Stimulated activated CD8-positive, alpha-beta memory T cell treated with anti-CD3 and anti-CD28 coated beads, Interleukin-15, amount 100 ng/mL, for 4 hours (primary cell): ENCODE measurements at regions not wholly inside any gene's neighbourhood (a gene's known extent, or its start where the extent isn't known, plus 50 kb on each side); places are given as distances from the start of the nearest gene placed in this dataset.

Experiments
- DNase-seq, 2 donors: peaks; one replicate each; pipeline ENCODE4 v3.0.0-alpha.2; 2020; ENCODE audit warnings: low read depth in 2 of 2

DNA sequence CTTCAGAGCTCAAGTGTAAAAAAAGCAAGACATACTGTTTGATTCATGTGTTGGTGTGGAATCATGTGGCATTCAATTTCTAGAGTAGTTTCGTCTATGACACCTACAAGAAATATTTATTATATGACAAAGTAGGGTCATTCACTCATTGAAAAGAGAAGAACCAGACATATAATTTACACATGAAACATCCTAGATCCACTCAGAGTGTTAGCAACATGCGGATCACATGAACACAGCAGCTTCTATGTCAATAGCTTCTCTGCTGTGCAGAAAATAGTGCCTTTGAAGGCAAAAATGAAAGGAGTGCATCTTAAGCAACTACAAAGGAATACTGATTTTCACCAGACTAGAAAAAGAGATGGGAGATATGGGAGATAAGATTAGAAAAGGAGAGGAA lies 569.8 kb downstream of the RPS29 start:
- no peak for DNase-seq

DNA sequence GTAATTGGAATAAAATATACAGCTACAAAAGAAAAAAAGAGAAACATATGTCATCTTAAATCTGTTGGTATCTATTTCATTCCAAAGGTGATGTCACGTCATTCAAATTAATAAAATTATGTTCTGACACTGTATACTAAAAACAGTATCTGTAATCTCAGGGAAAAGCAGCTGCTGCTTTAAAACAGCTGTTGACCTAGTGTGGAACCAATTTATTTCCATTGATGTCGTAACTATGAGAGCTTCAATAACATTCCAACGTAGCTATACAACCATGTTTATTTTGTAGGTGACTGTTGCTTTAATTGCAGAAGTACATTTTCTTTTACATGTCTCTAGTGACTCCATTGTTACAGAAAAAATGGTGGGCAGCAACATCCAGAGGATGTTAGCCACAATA lies 571.7 kb downstream of the RPS29 start:
- DNase-seq: no peak

DNA sequence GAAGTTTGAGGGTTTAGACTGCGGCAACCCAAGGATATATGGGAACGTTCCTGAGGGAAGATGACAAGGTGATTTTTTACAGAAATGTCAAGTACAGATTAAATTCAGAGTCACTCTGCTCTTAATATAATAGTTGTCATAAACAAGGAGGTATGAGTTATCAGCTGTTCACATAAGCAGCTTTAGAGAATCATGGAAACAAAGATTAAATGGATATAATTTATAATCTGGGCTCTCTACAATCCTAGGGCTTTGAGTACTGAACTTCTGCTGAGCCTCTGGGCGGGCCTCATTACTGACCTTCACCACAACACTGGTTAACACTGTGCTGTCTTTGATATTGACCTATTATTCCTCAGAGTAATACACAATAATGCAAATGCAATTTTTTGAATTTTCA lies 577.8 kb downstream of the RPS29 start:
- no peak for DNase-seq

DNA sequence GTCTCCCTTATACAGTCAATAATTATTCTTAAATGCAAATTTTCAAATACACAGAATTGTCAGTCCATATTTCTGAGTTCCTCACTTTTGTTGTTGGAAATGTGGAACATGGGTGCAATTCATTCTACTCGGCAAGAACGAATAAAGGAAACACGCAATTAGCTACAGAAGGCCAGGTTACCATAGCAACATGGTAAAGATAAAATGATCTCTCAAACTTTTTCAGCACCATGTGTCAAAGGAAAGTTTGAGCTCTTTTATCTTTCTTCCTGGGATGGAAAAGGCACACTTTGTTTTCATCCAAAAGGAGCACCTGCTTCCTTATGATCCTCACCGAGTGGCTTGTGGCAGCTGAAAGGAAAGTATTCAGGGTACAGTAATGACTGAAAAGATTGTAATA lies 595.0 kb downstream of the RPS29 start:
- DNase-seq: no peak

DNA sequence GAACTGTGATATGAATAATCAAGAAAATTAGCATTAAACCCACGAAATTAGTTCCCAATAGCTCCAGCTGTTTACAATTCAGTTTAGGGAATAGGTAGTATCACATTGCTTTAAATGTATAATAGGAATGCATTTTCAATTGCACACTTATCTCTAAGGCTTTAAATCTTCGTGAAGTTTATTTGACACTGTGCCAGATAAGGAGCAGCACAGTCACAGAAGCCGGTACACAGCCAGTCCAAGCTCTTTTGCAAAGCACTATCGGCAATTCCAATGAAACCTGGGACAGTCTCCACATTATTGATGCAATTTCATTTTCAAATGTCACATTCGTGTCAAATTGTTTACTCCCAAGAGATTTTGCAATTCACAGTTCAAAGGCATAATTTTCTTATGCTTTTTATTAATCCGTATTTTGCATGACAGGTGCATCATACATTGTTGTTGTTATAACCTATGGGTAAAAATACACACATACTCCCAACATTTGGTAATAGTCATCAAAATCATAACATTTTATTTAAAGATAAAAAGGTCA lies 602.8 kb downstream of the RPS29 start:
- no peak for DNase-seq

DNA sequence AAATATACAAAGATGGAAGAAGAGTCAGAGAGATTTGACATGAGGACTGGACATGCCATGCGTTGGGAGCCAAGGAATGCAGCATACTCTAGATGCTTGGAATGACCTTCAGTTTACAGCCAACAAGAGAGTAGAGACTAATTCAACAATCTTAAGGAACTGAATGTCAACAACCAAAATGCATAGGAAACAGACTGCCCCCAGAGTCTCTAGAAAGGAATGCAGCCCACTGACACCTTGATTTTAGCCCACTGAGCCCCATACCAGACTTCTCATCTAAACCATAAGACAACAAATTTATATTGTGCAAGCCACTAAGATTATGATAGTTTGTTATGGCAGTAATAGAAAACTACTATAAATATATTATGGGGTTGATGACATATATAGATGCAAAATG lies 611.2 kb downstream of the RPS29 start:
- DNase-seq: no peak

DNA sequence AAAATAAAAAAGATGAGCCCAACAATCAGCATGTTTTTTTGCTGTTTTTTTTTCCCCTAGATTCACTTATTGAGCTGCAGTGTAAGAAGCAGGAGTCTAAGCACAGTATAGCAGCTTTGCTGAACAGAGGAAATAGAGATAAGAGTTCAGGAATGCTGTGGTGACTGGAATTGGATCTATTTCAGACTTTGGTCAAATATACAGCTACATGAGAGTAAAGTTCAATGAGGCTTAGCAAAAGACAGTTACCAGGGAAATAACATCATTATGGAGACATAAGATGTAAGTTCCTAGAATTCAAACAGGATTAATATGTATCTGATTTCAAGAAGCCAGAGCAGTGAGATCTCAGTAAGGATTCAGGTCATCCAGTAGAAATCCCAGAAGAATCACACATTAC lies 613.0 kb downstream of the RPS29 start:
- no peak for DNase-seq

DNA sequence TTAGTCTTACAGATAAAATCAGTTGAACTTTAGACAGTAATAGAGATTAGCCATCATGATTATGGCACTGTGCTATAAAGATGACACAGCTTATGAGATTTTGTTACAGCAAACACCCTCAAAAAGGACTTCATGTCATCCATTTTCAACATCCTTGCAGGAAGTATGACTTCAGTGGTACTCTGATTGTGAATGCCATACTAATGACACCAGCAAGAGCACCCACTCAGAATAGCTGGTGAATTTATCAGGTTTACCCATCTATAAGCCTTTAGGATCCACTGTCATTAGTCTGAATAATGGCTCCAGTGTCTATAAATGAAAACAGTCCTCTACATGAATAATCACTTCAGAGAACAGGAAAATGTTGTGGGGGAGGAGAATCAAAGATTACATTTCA lies 615.2 kb downstream of the RPS29 start:
- no peak for DNase-seq

DNA sequence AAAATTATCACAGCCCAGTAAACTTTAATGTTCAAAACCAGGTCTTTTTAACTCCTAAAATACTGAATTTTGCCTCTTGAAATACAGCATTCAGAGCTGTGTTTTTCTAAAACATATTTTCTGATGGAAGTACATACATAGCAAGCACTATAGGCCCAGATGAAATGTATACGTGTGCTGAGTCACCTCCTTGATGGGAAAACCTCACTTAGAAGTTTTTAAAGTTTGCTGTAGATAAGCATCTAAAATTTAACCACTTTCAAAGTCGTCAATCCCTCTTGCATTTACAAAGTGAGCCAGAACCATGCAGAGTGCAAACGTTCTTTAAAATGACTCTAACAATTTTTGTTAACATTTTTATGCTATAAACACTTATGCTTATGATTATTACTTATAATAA lies 618.8 kb downstream of the RPS29 start:
- DNase-seq: no peak

DNA sequence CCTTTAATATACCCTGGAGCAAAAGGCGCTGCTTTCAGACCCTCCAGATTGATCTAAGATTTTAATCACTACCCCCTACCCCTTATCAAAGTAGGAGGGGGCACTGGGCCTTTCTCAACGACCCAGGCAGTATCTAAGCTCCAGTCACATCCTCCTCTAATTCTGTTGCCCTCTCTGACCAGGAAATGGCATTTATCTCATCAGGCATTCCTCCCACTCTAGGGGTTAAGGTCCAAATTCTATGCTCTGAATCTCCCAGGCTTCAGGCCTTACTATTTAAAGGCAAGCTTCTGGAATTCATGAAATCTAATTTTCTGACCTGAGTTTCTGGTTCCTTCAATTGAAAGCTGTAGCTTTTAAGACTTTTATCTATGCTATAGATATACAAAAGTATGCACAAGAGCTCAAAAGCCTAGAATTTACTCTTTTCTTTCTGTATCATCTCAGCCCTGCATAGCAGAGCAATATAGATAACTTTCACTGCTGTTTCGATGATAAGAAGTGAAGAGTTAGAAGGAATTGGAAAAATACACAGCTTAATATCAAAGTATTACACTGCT lies 622.9 kb downstream of the RPS29 start:
- no peak for DNase-seq

DNA sequence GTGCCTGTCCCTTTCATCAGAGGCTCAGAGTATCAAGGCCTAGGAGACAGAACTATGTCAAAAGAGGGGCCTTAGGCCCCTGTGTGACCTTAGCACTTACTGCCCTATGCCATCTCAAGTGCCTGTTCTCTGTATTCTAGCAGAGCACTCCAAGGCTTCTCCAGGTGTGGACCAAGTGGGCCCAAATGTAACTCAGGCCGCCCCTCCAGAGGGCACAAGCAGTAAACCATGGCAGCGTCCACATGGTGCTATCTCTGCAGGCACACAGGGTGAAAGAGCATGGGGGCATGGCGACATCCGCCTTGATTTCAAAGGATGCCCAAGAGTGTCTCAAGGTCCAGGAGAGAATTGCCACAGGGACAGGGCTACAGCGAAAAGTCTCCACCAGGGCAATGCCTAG lies 628.7 kb downstream of the RPS29 start:
- no peak for DNase-seq

DNA sequence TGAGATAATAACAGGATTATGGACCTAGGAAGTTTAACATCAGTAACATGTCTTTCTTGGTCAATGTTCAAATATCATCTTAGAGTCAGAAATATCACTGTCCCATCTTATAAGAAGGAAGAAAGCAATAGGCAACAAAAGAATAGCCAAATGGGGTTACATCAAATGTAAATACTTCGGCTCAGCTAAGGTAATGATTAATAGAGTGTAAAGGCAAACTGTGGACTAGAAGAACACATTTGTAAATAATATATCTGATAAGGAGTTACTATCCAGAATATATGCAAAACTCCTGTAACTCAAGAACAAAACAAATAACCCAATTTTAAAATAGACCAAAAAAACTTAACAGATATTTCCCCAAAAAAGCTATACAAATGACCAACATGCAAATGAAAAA lies 630.3 kb downstream of the RPS29 start:
- no peak for DNase-seq

DNA sequence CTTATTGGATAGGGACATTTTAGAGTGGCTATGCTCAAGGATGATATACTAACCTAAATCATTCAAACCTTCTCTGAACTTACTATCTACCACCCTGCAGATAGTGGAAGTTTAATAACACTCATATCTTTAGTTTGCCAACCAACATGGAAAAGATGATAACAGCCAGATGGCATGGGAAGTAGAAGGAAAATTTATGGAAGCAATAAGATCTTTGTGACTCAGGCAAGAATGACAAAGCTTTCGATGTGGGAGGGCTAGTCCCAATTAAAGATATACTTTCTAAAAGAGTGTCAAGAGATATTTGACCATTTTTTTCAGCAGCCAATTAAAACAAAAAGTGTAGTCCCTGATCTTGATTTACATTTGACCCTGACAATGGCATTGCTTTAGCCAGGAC lies 631.7 kb downstream of the RPS29 start:
- no peak for DNase-seq

DNA sequence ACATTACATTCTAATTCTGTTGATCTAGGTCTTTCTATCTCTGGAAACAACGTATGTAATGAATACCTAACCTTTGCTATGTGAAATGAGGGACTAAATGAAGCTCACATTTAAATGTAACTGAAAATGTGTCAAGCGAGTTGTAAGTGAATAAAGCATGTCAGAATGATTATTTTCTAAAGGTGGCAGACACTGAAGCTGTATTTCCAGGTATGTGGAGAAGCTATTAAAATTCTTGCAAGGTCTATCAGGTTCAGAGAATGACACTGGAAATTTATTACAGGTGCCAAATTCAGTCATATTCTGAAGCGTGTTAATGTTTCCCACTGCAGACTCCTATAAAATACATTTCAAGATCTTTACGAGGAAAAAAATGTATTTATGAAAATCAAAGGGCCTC lies 641.4 kb downstream of the RPS29 start:
- DNase-seq: no peak

DNA sequence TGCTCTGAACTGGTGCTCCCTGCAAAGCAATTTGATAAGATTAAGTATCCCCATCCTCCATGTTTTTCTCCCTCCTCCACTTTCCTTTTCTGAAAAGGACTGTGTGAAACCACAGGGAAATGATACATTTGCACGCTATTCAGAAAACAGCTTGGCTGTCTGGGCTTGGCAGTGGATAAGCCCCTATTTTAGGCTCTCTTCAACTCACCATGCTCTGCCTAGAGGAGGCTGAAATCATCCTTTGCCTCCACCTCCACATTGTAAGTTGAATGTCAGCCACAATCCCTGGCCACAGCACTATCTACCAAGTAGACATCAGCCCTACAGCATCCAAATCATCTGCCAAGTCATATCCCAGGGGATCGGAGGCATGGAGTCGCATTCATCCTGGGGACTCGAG lies 642.3 kb downstream of the RPS29 start:
- DNase-seq: no peak

DNA sequence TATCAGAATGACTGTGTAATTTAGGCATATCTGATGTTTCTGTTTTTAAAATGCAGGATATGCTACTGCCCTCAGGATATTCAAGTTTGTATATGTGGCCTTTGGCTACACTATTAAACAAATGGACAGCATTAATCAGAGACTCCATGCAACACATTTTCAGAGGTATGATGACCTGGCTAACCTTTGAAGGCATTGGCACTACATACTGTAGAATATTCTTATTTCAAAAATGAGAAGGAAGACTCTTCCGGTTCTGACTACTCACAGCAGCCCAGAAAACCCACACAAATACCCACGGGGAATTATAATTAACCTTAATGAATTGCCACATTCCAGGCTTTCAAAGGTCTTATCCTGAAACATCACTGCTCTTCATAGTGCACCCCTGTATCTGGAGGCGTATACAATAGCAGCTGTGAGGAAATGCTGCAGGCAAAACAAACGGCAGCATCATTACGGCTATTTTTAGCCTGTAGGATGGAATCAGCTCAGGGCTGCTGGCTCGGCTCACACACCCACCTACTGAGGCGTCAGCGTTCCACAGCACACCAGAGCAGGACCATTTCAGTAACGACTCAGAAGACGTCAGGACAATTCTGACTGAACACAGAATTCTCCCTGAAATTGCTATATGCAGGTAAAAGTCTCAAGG lies 648.5 kb downstream of the RPS29 start:
- no peak for DNase-seq

DNA sequence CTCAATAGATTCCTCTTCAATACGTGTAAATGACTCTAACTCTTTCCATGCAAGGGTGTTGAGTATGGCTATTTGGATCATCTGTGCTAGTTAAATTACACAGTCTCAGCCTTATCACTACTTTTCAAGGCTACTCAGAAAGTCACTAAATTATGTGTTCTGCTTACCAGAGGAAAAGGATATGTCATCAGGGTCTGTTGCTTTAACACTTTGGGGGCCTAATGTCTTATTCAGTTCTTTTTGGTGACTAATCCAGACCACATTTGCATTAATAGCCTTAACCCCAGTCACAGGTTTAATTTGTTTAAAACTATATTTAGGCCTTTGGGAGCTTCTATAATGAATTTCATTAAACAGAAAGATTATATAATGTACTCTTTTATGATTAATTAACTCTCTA lies 649.3 kb downstream of the RPS29 start:
- no peak for DNase-seq

DNA sequence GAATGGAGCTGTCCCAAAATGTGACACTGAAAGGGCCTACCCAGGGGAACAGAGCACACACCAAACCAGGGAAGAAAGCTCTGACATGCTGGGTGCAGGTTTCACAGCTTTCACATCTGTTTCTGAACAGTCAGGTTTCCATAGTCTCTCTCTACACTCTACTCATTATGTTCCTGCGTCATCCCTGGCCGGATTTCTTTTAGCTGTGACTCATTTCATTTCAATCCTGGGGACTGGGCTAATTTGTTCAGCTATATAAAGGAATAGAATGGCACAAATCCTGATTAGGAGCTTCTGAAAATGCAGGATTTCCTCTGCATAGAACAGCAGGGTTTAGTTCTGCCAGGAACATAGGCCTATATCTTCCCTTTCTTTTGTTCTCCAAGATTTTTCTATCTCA lies 649.8 kb downstream of the RPS29 start:
- no peak for DNase-seq

DNA sequence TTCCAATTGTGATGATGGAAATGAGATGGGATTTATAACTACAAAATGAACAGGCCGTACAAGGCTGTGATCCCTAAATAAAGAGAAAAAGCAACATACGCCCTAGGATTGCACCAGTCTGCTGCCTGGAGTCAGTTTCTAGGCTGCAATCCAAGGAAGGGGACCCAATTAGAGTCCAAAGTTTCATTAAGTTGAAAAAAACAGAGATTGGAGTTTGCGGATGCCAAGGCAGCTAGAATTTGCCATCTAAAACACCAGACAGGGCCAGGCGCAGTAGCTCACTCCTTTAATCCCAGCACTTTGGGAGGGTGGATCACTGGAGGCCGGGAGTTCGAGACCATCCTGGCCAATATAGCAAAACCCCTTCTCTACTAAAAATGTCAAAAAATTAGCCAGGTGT lies 661.0 kb downstream of the RPS29 start:
- DNase-seq: no peak

DNA sequence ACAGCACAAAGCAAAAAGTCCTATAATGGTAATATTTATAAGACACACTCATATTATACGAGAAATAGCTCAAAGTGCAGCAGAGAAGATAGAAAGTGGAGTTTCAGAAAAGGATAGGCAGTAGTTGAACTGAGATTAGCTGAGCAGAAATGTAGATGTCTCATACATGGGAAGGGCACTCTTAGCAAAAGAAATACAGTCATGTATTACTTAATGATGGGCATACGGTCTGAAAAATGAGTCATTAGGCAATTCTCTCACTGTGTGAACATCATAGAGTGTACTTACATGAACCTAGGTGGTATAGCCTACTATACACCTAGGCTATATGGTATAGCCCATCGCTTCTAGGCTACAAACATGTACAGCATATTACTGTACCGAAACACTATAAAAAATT lies 671.3 kb downstream of the RPS29 start:
- no peak for DNase-seq

DNA sequence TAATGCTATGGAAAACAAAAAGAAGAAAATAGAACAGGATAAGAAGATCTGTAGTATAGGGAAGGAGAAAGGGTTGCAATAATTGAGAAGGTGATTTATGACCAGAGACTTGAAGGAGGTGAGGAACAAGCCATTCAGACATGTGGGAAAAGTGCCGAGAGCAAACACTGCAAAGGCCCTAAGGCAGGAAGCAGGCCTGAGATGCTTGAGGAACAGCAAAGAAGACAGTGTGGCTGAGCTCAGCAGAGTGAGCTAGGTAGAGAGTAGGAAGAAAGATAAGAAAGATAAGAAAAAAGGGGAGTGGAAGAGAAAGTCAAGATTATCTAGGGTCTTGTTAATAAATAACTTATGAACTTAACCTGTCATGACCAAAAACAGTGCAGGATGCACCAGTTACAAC lies 671.8 kb downstream of the RPS29 start:
- no peak for DNase-seq

DNA sequence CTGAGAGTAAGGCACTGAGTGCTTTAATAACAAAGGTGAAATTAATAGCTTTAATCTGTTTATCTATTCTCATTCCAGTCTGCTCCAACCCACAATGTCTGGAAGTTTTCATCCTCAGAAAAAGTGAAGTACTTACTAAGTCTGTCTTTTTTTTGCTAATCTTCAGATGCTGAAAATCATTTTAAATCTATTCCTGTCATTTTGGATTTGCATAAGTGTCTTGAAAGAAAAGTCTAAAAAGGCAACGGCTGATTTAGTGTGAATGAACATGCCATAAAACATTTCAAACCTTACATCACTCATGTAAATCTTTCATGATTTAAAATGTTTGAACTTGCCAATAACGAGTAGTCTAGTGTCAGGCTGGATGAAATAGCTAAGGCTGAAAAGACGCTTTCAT lies 685.6 kb downstream of the RPS29 start:
- DNase-seq: no peak

DNA sequence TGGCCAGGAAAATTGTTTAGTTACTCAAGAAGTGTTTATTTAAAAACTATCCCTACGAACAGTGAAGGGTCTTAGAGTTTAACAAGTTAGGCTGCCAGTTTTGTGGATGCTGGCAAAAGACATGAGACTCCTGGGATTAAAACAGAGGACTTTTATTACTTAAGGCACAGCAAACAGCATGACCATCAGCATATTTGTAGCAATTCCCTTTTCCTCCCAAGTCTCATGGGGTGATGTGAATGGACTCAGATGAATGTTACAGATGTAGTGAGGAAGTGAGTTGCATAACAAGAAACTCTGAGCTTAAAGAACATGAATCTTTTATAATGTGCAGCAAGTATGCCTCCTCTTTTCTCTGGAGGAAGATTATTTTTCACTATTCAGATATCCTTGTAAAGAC lies 695.8 kb downstream of the RPS29 start:
- no peak for DNase-seq

DNA sequence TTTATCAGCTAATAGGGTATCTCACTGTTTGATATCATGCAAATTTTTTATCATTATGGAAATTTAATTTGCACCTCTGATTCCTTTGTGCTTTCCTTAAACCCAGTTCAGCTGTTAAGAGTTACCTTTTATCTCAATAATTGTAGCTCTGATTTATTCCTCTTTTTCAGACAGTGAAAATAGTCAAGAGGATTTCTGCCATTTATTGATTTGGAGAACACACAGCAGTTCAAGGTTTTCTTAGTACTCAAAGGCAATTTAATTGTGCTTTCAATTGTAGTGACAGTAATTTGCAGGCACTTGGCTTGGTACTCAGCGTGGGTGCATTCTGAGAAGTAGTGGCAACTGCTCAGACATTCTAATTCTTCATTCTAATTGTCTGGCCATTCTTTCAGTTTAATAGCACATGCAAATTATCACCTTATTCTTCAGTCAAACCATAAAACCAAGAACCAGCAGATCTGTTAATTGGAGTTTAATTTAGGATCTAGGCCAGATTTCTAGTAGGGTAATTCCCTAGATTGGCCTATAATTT lies 709.3 kb downstream of the RPS29 start:
- DNase-seq: no peak
